ENCODE measurements at regions not wholly inside any gene's neighbourhood (a gene's known extent, or its start where the extent isn't known, plus 50 kb on each side); places are given as distances from the start of the nearest gene placed in this dataset.

GRCh38 chr10:120002785-120003184 is 110.3 kb downstream of the SEC23IP start:
- CTCF ChIA-PET = no interaction called here
- TF ChIP-seq SIN3A (IDR thresholded peaks at IDR 0.05; ENCODE audit: borderline replicate concordance, insufficient read depth, low read depth, low read length) = no peak
- TF ChIP-seq REST (IDR thresholded peaks at IDR 0.05; ENCODE audit: insufficient read depth in 1 of 2, low read depth in 2 of 2, low read length in 1 of 2) = no peak
- no peak for TF ChIP-seq CTCF (IDR thresholded peaks at IDR 0.05)
- no peak for TF ChIP-seq POLR2AphosphoS5 (IDR thresholded peaks at IDR 0.05; ENCODE audit: low read depth, low read length)
- in situ Hi-C loops (cut with HindIII; ENCODE audit: low pct_unique_long_range_greater_than_20kb, low sequenced_read_pairs) (no loop called here), intact Hi-C loops (cut with micrococcal nuclease; ENCODE audit: unreplicated experiment) (no loop called here)
- no peaks in the 10 kb centered on the region for H3K9me3 ChIP-seq (ENCODE audit: control insufficient read depth, insufficient read depth, low read depth, low read length)
- H3K4me1 ChIP-seq (ENCODE audit: control insufficient read depth, insufficient read depth, low read length) = no peaks in the 10 kb centered on the region
- POLR2A ChIA-PET = no interaction called here
- ATAC-seq (no peak), DNase-seq (ENCODE audit: low read depth, low spot score) (no peak)
- no peak overlapping the region for H3K4me3 ChIP-seq (ENCODE audit: low read depth in 2 of 2, low read length in 2 of 2)
- no peak overlapping the region for H3K27ac ChIP-seq (ENCODE audit: low read length)
- no TSS peak for BruUV-seq (replicated peaks)
- H3K36me3 ChIP-seq (ENCODE audit: control insufficient read depth, insufficient read depth, low read length) = no peaks in the 10 kb centered on the region
- H3K27me3 ChIP-seq (ENCODE audit: control insufficient read depth, insufficient read depth, low read length) = no peaks in the 10 kb centered on the region

GRCh38 chr10:120005207-120006201 is 113.0 kb downstream of the SEC23IP start:
- in situ Hi-C loops (cut with HindIII; ENCODE audit: low pct_unique_long_range_greater_than_20kb, low sequenced_read_pairs) (no loop called here), intact Hi-C loops (cut with micrococcal nuclease; ENCODE audit: unreplicated experiment) (no loop called here)
- Histone ChIP-seq H3K27ac (ENCODE audit: low read length) (no peak overlapping the region), H3K36me3 (ENCODE audit: control insufficient read depth, insufficient read depth, low read length) (no peaks in the 10 kb centered on the region), H3K4me1 (ENCODE audit: control insufficient read depth, insufficient read depth, low read length) (no peaks in the 10 kb centered on the region), H3K4me3 (ENCODE audit: low read depth in 2 of 2, low read length in 2 of 2) (peak overlapping the region; percentile 4 to 15; a peak in 2 of 4 replicates), H3K27me3 (ENCODE audit: control insufficient read depth, insufficient read depth, low read length) (no peaks in the 10 kb centered on the region), H3K9me3 (ENCODE audit: control insufficient read depth, insufficient read depth, low read depth, low read length) (no peaks in the 10 kb centered on the region)
- ATAC-seq (no peak), DNase-seq (ENCODE audit: low read depth, low spot score) (no peak)
- BruUV-seq (replicated peaks) = no TSS peak
- CTCF ChIA-PET = no interaction called here
- TF ChIP-seq POLR2AphosphoS5 (IDR thresholded peaks at IDR 0.05; ENCODE audit: low read depth, low read length) (no peak), CTCF (IDR thresholded peaks at IDR 0.05) (no peak), REST (IDR thresholded peaks at IDR 0.05; ENCODE audit: insufficient read depth in 1 of 2, low read depth in 2 of 2, low read length in 1 of 2) (no peak), TCF7L2 (IDR thresholded peaks at IDR 0.05; ENCODE audit: low read depth, low read length) (no peak), SIN3A (IDR thresholded peaks at IDR 0.05; ENCODE audit: borderline replicate concordance, insufficient read depth, low read depth, low read length) (no peak)
- POLR2A ChIA-PET = no interaction called here
